H1 (cell line): ENCODE measurements at regions not wholly inside any gene's neighbourhood (a gene's known extent, or its start where the extent isn't known, plus 50 kb on each side); places are given as distances from the start of the nearest gene placed in this dataset.

Experiments used
- CTCF ChIA-PET: fragments of 300-600 bp; sonication (Branson Sonifier 250); formaldehyde crosslinking; loops from one replicate; lab custom pipeline; 2021; ENCODE audit not compliant: partially characterized antibody; lab: Charles Lee
- POLR2A ChIA-PET: fragments of 300-600 bp; sonication (Branson Sonifier 250); formaldehyde crosslinking; loops from one replicate; lab custom pipeline; 2021; ENCODE audit warnings: inconsistent platforms; ENCODE audit not compliant: partially characterized antibody; lab: Charles Lee
- DNase-seq, 2 experiments: peaks; one replicate each; pipeline versions ENCODE4 v3.0.0 to v3.0.0-alpha.2; 2010 to 2022; ENCODE audit warnings: low spot score in 2 of 2, low read depth in 1 of 2, mixed read lengths in 1 of 2
- FAIRE-seq: peaks from 2 replicates; lab custom pipeline; 2011; peaks lifted over from hg19 to GRCh38; lab: Jason Lieb, UNC
- H2AFZ ChIP-seq: 2 replicates; pipeline ENCODE4 v1.8.1; 2012; ENCODE audit warnings: low read length, inconsistent platforms
- H2AK5ac ChIP-seq: 2 replicates; pipeline ENCODE4 v1.6.1; 2013; ENCODE audit warnings: low read depth, low read length
- H2BK120ac ChIP-seq: replicated peaks from 2 replicates; pipeline ENCODE3; 2013; ENCODE audit warnings: low read depth, low read length, inconsistent platforms
- H2BK12ac ChIP-seq: 2 replicates; pipeline ENCODE4 v1.6.1; 2013; ENCODE audit warnings: low read depth, low read length
- H2BK15ac ChIP-seq: 2 replicates; pipeline ENCODE4 v1.6.1; 2013; ENCODE audit warnings: low read length
- H2BK20ac ChIP-seq: 2 replicates; pipeline ENCODE4 v1.6.1; 2013; ENCODE audit warnings: low read length
- H2BK5ac ChIP-seq: 2 replicates; pipeline ENCODE4 v1.6.1; 2013; ENCODE audit warnings: low read depth, low read length
- H3K14ac ChIP-seq: 2 replicates; pipeline ENCODE4 v1.6.1; 2013; ENCODE audit warnings: inconsistent platforms; ENCODE audit not compliant: insufficient read length
- H3K18ac ChIP-seq: 2 replicates; pipeline ENCODE4 v1.6.1; 2013; ENCODE audit warnings: low read length; ENCODE audit errors: extremely low read depth
- H3K23ac ChIP-seq: 2 replicates; pipeline ENCODE4 v1.6.1; 2013; ENCODE audit warnings: inconsistent platforms; ENCODE audit not compliant: insufficient read length
- H3K23me2 ChIP-seq: 2 replicates; pipeline ENCODE4 v1.6.1; 2013; ENCODE audit warnings: low read depth, low read length
- H3K27ac ChIP-seq: 2 replicates; pipeline ENCODE4 v1.6.1; 2011; ENCODE audit warnings: low read depth, low read length, inconsistent platforms
- H3K27me3 ChIP-seq, 4 experiments: replicated peaks in 1 of 4; 1 replicate in 1 of 4; 2 replicates in 3 of 4; pipeline versions ENCODE4 v1.6.1 to v1.8.1; 2011 to 2013; ENCODE audit warnings: low read length in 3 of 4, mild to moderate bottlenecking in 3 of 4, inconsistent platforms in 2 of 4, mixed read lengths in 2 of 4, moderate library complexity in 1 of 4; ENCODE audit not compliant: control insufficient read depth in 3 of 4, insufficient read depth in 3 of 4; ENCODE audit errors: extremely low read depth in 1 of 4
- H3K36me3 ChIP-seq, 4 experiments: 2 replicates each; pipeline versions ENCODE4 v1.6.1 to v1.8.1; 2011 to 2013; ENCODE audit warnings: mild to moderate bottlenecking in 4 of 4, low read length in 3 of 4, moderate library complexity in 2 of 4, control low read depth in 1 of 4, inconsistent platforms in 1 of 4; ENCODE audit not compliant: insufficient read depth in 4 of 4, control insufficient read depth in 2 of 4
- H3K4ac ChIP-seq: replicated peaks from 2 replicates; pipeline ENCODE3; 2013; ENCODE audit warnings: low read length, low read depth, mixed read lengths, inconsistent platforms; ENCODE audit not compliant: insufficient read length
- H3K4me1 ChIP-seq, 4 experiments: replicated peaks in 1 of 4; 1 replicate in 1 of 4; 2 replicates in 3 of 4; pipeline versions ENCODE4 v1.6.1 to v1.8.1; 2011 to 2013; ENCODE audit warnings: low read length in 3 of 4, inconsistent platforms in 2 of 4, mixed read lengths in 1 of 4; ENCODE audit not compliant: insufficient read depth in 4 of 4, control insufficient read depth in 3 of 4
- H3K4me2 ChIP-seq, 2 experiments: 2 replicates each; pipeline versions ENCODE4 v1.6.1 to v1.8.1; 2011 to 2013; ENCODE audit warnings: low read depth in 2 of 2, low read length in 2 of 2, control low read depth in 1 of 2, inconsistent platforms in 1 of 2, mild to moderate bottlenecking in 1 of 2; ENCODE audit not compliant: insufficient read depth in 1 of 2
- H3K4me3 ChIP-seq, 4 experiments: fragments of 200-600, 300-600 bp in 1 of 4; sonication (generic), shearing (Covaris generic), sonication (Bioruptor Twin) in 1 of 4; 2 replicates each; pipeline versions ENCODE4 v1.5.1 to v1.8.1; 2011 to 2016; ENCODE audit warnings: low read length in 4 of 4, low read depth in 3 of 4, control low read depth in 2 of 4, inconsistent platforms in 2 of 4, mild to moderate bottlenecking in 2 of 4, mixed read lengths in 1 of 4, moderate library complexity in 1 of 4; ENCODE audit not compliant: insufficient read depth in 2 of 4; ENCODE audit errors: extremely low read depth in 1 of 4
- H3K56ac ChIP-seq: replicated peaks from 2 replicates; pipeline ENCODE3; 2013; ENCODE audit warnings: low read depth, mild to moderate bottlenecking, mixed read lengths, low read length, inconsistent platforms; ENCODE audit not compliant: insufficient read length
- H3K79me1 ChIP-seq: 2 replicates; pipeline ENCODE4 v1.6.1; 2013; ENCODE audit warnings: low read depth, low read length, control low read depth
- H3K79me2 ChIP-seq, 2 experiments: 2 replicates each; pipeline versions ENCODE4 v1.6.1 to v1.8.1; 2012 to 2013; ENCODE audit warnings: low read length in 2 of 2, mild to moderate bottlenecking in 2 of 2, inconsistent platforms in 1 of 2; ENCODE audit not compliant: insufficient read depth in 2 of 2, control insufficient read depth in 1 of 2
- H3K9ac ChIP-seq, 4 experiments: replicated peaks in 1 of 4; 1 replicate in 1 of 4; 2 replicates in 3 of 4; pipeline versions ENCODE4 v1.6.1 to v1.8.1; 2011 to 2013; ENCODE audit warnings: low read depth in 3 of 4, low read length in 3 of 4, control low read depth in 2 of 4, mild to moderate bottlenecking in 2 of 4, moderate library complexity in 2 of 4, inconsistent platforms in 1 of 4; ENCODE audit errors: extremely low read depth in 1 of 4
- H3K9me3 ChIP-seq, 2 experiments: 2 replicates each; pipeline versions ENCODE4 v1.6.1 to v1.8.1; 2012 to 2013; ENCODE audit warnings: mild to moderate bottlenecking in 2 of 2, moderate library complexity in 2 of 2, control low read depth in 1 of 2, inconsistent platforms in 1 of 2, low read depth in 1 of 2, low read length in 1 of 2, mixed read lengths in 1 of 2; ENCODE audit not compliant: insufficient read depth in 2 of 2
- H4K20me1 ChIP-seq, 2 experiments: replicated peaks in 1 of 2; 2 replicates each; pipeline versions ENCODE3 to v1.8.1; 2011 to 2013; ENCODE audit warnings: inconsistent platforms in 2 of 2, low read length in 2 of 2, mild to moderate bottlenecking in 1 of 2; ENCODE audit not compliant: insufficient read depth in 2 of 2, control insufficient read depth in 1 of 2
- H4K5ac ChIP-seq: 2 replicates; pipeline ENCODE4 v1.6.1; 2013; ENCODE audit warnings: low read length, low read depth, mixed read lengths, inconsistent platforms; ENCODE audit not compliant: insufficient read length
- H4K8ac ChIP-seq: 2 replicates; pipeline ENCODE4 v1.8.0; 2013; ENCODE audit warnings: mild to moderate bottlenecking, moderate library complexity, low read length, inconsistent platforms; ENCODE audit not compliant: insufficient read depth; ENCODE audit errors: extremely low read depth
- H4K91ac ChIP-seq: replicated peaks from 2 replicates; pipeline ENCODE3; 2013; ENCODE audit warnings: low read length, mixed read lengths, inconsistent platforms; ENCODE audit not compliant: insufficient read length
- BCL11A ChIP-seq, 2 experiments: IDR thresholded peaks; one replicate each; pipeline ENCODE4 v1.6.1; 2011; ENCODE audit warnings: low read depth in 2 of 2, low read length in 2 of 2, mild to moderate bottlenecking in 2 of 2
- CTBP2 ChIP-seq: IDR thresholded peaks from 2 replicates; pipeline ENCODE4 v1.7.0; 2011; ENCODE audit warnings: borderline replicate concordance, mild to moderate bottlenecking, moderate library complexity, mixed read lengths, low read length; ENCODE audit not compliant: insufficient read depth, insufficient read length
- EZH2 ChIP-seq: fragments of 200-600 bp; sonication (generic); IDR thresholded peaks from 2 replicates; pipeline ENCODE4 v1.7.1; 2012; ENCODE audit warnings: low read depth, mild to moderate bottlenecking, moderate library complexity, low read length, inconsistent platforms; ENCODE audit not compliant: severe bottlenecking
- GTF2F1 ChIP-seq: IDR thresholded peaks from 2 replicates; pipeline ENCODE4 v1.6.1; 2012; ENCODE audit warnings: low read depth, low read length, improper control_type of control experiment, borderline replicate concordance
- NRF1 ChIP-seq: IDR thresholded peaks from 2 replicates; pipeline ENCODE4 v1.6.1; 2011; ENCODE audit warnings: mild to moderate bottlenecking, low read depth, low read length, improper control_type of control experiment
- YY1 ChIP-seq: IDR thresholded peaks from 2 replicates; pipeline ENCODE4 v1.6.1; 2011; ENCODE audit warnings: low read depth, mild to moderate bottlenecking, low read length
- WGBS, 2 experiments: shearing (Covaris generic) in 1 of 2; methylation state at CpG; one replicate each; pipeline versions ENCODE4 v1.1.6 to v1.1.7; 2013 to 2015; ENCODE audit warnings: low lambda C conversion rate in 2 of 2, mixed read lengths in 2 of 2, inconsistent platforms in 1 of 2, low coverage in 1 of 2, missing lambda C conversion rate in 1 of 2; ENCODE audit not compliant: insufficient replicate concordance in 2 of 2, insufficient coverage in 1 of 2, insufficient read length in 1 of 2; ENCODE audit errors: extremely low coverage in 1 of 2, missing lambda C conversion rate in 1 of 2; 5-methylcytosine and 5-hydroxymethylcytosine counted together

- Histone ChIP-seq H4K8ac (no peak overlapping the region), H3K4ac (no peak overlapping the region), H3K18ac (no peak overlapping the region), H3K23me2 (no peaks in the 10 kb centered on the region), H2BK15ac (no peak overlapping the region), H3K4me2 (no peak overlapping the region), H3K27me3 (peaks cover 0 to under 1% (median 0%) of the 10 kb centered on the region in 4 experiments; a peak in 1 of 7 replicates), H3K4me3 (no peak overlapping the region), H2BK5ac (no peak overlapping the region), H3K14ac (no peak overlapping the region), H4K5ac (no peak overlapping the region), H3K79me1 (no peaks in the 10 kb centered on the region), H2BK12ac (no peak overlapping the region), H3K9ac (no peak overlapping the region), H2AFZ (0 out of 2 replicates have a peak overlapping the region, but pooled peaks have one; percentile 37), H3K27ac (no peak overlapping the region), H3K9me3 (no peaks in the 10 kb centered on the region), H4K20me1 (no peaks in the 10 kb centered on the region), H3K4me1 (no peaks in the 10 kb centered on the region), H3K36me3 (no peaks in the 10 kb centered on the region), H2BK120ac (no peak overlapping the region), H3K79me2 (no peaks in the 10 kb centered on the region), H2BK20ac (no peak overlapping the region), H2AK5ac (no peak overlapping the region), H3K56ac (no peak overlapping the region), H3K23ac (no peak overlapping the region), H4K91ac (no peak overlapping the region)
- 82% methylated on average over 1 of the region's 1 CpG; no CpG with 5 or more reads in 1 of the 2 experiments for WGBS, 2 experiments
- TF ChIP-seq EZH2 (no peak), GTF2F1 (no peak), YY1 (no peak), NRF1 (no peak), BCL11A (IDR thresholded peaks at IDR 0.05; ENCODE audit: low read depth in 2 of 2, low read length in 2 of 2) (no peak), CTBP2 (no peak)
- DNase-seq: no peak
- FAIRE-seq: no peak
- ChIA-PET POLR2A (no interaction called here), CTCF (interaction anchor here (0.9 to 1.9 kb wide), 3 partner anchors 13 to 244 kb away, joined by 3 to 5 read pairs (median 4); no protein-coding TSS in a partner anchor)
These were observed 175.6 kb downstream of the SOX9 start for GRCh38 chr17:72296456-72296855.
